Activated naive CD4-positive, alpha-beta T cell treated with anti-CD3 and anti-CD28 coated beads, Interleukin-2, amount 10 ng/mL, durations not matched to agents 7 days and 5 days (primary cell): ENCODE measurements at regions not wholly inside any gene's neighbourhood (a gene's known extent, or its start where the extent isn't known, plus 50 kb on each side); places are given as distances from the start of the nearest gene placed in this dataset.
"Not testable (repeated sequence)": the region's sequence is repeated elsewhere in the genome, so short reads cannot be mapped to it uniquely, and the experiment has no call there.

Experiments used
- CTCF ChIA-PET: fragments of 350-600 bp; sonication (Branson Sonifier 250); formaldehyde crosslinking; loops from one replicate; lab custom pipeline; 2021; ENCODE audit warnings: antibody characterized with exemption; lab: Charles Lee
- DNase-seq: peaks from one replicate; pipeline ENCODE4 v3.0.0-alpha.2; 2020
- H3K27ac Mint-ChIP-seq: one replicate; pipeline ENCODE4 v1.8.0; 2021; ENCODE audit warnings: mild to moderate bottlenecking, moderate library complexity, mixed read lengths
- H3K27me3 Mint-ChIP-seq: one replicate; pipeline ENCODE4 v1.8.0; 2021; ENCODE audit warnings: mild to moderate bottlenecking, mixed read lengths
- H3K36me3 Mint-ChIP-seq: one replicate; pipeline ENCODE4 v1.8.0; 2021; ENCODE audit warnings: mixed read lengths
- H3K4me1 Mint-ChIP-seq: one replicate; pipeline ENCODE4 v1.8.0; 2021; ENCODE audit warnings: mixed read lengths
- H3K4me3 Mint-ChIP-seq: one replicate; pipeline ENCODE4 v1.8.0; 2021; ENCODE audit warnings: mild to moderate bottlenecking, moderate library complexity, mixed read lengths
- H3K9me3 Mint-ChIP-seq: one replicate; pipeline ENCODE4 v1.8.0; 2021; ENCODE audit warnings: mixed read lengths

DNA sequence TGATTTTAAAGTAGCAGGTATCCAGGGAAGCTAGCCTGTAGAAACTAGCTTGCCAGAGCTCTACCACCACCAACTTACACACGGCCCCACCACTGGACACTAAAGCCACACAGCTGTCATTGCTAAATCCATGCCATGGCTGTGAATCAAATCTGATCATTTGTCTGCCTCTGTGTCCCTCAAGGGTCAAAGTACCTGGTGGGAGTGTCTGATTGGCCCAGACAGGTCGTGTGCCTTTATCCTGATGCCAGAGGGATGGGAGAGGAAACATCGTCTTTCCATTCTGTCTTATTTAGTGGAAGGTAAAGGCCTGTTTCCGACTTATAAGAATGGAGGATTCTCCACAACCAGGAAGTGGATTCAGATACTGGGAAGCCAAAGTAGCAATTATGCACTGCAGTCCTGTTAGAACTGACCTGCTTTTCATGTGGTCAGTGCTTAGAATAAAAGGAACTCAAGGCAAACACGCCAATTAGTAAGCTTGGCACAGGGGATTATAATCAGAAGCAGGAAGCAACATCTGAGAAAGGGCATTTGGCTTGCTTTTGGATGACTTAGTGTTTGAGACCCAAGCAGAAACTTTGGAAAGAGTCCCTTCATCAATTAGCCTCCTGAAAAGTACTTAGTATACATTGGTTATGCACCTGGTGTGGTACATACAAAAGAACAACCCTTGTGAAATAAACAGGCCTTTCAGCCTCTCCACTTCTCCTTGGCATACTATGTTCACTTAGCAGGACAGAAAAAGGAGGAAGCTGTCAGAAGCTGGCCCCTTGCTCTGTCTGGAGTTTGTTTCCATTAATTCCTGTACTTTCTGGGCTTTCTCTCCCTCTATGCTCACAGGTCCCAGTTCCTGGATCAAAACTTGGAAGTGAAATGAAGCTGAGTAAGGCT, 192.4 kb downstream of the NUFIP1 start:
- no peak for DNase-seq
- H3K27ac Mint-ChIP-seq: no peak overlapping the region
- CTCF ChIA-PET: no interaction called here

GRCh38 chr13:44796039-44796438, 193.2 kb downstream of the NUFIP1 start:
- H3K4me3 Mint-ChIP-seq, H3K27me3 Mint-ChIP-seq, H3K36me3 Mint-ChIP-seq, DNase-seq, H3K27ac Mint-ChIP-seq, H3K4me1 Mint-ChIP-seq, H3K9me3 Mint-ChIP-seq, CTCF ChIA-PET: not testable (repeated sequence)

More for the DNA sequence above, 192.4 kb downstream of the NUFIP1 start:
- Mint-ChIP-seq H3K27me3 (no peaks in the 10 kb centered on the region), H3K36me3 (no peaks in the 10 kb centered on the region), H3K9me3 (no peaks in the 10 kb centered on the region), H3K4me3 (no peak overlapping the region), H3K4me1 (no peaks in the 10 kb centered on the region)

- Mint-ChIP-seq H3K9me3 (no peaks in the 10 kb centered on the region), H3K27ac (no peak overlapping the region), H3K36me3 (no peaks in the 10 kb centered on the region), H3K4me3 (no peak overlapping the region), H3K4me1 (no peaks in the 10 kb centered on the region), H3K27me3 (no peaks in the 10 kb centered on the region)
- CTCF ChIA-PET: no interaction called here
- DNase-seq: no peak
Observed at GRCh38 chr13:44795176-44795575, 194.1 kb downstream of the NUFIP1 start.

- CTCF ChIA-PET: no interaction called here
- H3K4me1 Mint-ChIP-seq: no peaks in the 10 kb centered on the region
- DNase-seq: no peak
- H3K9me3 Mint-ChIP-seq: no peaks in the 10 kb centered on the region
- H3K4me3 Mint-ChIP-seq: no peak overlapping the region
- no peaks in the 10 kb centered on the region for H3K27me3 Mint-ChIP-seq
- no peak overlapping the region for H3K27ac Mint-ChIP-seq
- H3K36me3 Mint-ChIP-seq: no peaks in the 10 kb centered on the region
Observed at GRCh38 chr13:44792096-44792495, 197.2 kb downstream of the NUFIP1 start.

DNA sequence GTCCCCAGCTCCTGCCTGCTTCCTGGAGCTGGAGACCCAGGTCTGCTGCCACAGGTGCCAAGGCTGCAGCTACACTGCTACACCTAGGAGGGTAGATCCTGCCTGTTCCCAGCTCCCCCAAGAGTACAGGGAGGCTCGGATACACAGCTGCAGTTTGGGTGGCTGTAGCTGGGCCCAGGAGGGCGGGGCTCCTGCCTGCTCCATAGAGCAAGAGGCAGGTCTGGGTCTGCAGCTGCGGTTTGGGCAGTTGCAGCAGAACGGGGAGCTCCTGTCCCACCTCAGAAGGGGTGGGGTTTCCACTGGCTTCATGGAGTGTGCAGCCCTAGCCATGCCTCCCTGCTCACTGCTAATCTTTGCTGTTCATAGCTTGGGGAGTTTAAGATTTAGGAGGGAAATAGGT, 199.0 kb downstream of the NUFIP1 start:
- Mint-ChIP-seq H3K27ac (no peak overlapping the region), H3K36me3 (no peaks in the 10 kb centered on the region), H3K9me3 (no peaks in the 10 kb centered on the region), H3K4me3 (no peak overlapping the region), H3K4me1 (no peaks in the 10 kb centered on the region), H3K27me3 (no peaks in the 10 kb centered on the region)
- CTCF ChIA-PET: no interaction called here
- no peak for DNase-seq

- Mint-ChIP-seq H3K27me3 (no peaks in the 10 kb centered on the region), H3K9me3 (no peaks in the 10 kb centered on the region)
Observed at GRCh38 chr13:44787617-44788016, 201.7 kb downstream of the NUFIP1 start.

GRCh38 chr13:44786756-44787155, 202.5 kb downstream of the NUFIP1 start:
- H3K4me3 Mint-ChIP-seq: no peak overlapping the region
- CTCF ChIA-PET: no interaction called here
- H3K9me3 Mint-ChIP-seq: no peaks in the 10 kb centered on the region
- H3K27me3 Mint-ChIP-seq: no peaks in the 10 kb centered on the region
- no peak for DNase-seq
- H3K36me3 Mint-ChIP-seq: no peaks in the 10 kb centered on the region
- no peak overlapping the region for H3K27ac Mint-ChIP-seq
- H3K4me1 Mint-ChIP-seq: no peaks in the 10 kb centered on the region

More at GRCh38 chr13:44787617-44788016, 201.7 kb downstream of the NUFIP1 start:
- Mint-ChIP-seq H3K4me3 (no peak overlapping the region), H3K27ac (no peak overlapping the region), H3K36me3 (no peaks in the 10 kb centered on the region), H3K4me1 (no peaks in the 10 kb centered on the region)
- CTCF ChIA-PET: interaction anchor here (1.0 kb wide), 1 partner anchor 19 kb away, joined by 3 read pairs; no protein-coding TSS in a partner anchor
- no peak for DNase-seq

DNA sequence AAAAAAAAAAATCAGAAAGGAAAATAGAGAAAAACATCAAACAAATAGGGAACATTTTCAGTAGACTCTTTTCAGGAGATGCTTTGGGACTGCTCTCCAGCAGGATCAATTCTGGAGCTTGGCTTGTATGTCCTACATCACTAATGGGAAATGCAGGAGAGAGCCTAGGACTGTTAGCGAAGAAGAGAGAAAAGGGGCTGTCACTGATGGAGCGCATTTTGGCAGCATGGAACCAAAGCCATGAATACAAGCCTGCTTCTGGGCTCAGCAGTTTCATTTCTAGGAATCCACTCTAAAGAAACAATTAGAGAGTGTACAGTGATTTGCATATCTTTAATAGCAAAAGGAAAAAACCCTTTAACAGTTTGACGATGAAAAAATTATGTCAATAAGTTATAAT, 203.9 kb downstream of the NUFIP1 start:
- no peaks in the 10 kb centered on the region for H3K4me1 Mint-ChIP-seq
- no peak for DNase-seq
- CTCF ChIA-PET: no interaction called here
- H3K36me3 Mint-ChIP-seq: no peaks in the 10 kb centered on the region
- H3K4me3 Mint-ChIP-seq: no peak overlapping the region
- no peak overlapping the region for H3K27ac Mint-ChIP-seq
- H3K9me3 Mint-ChIP-seq: no peaks in the 10 kb centered on the region
- H3K27me3 Mint-ChIP-seq: no peaks in the 10 kb centered on the region

DNA sequence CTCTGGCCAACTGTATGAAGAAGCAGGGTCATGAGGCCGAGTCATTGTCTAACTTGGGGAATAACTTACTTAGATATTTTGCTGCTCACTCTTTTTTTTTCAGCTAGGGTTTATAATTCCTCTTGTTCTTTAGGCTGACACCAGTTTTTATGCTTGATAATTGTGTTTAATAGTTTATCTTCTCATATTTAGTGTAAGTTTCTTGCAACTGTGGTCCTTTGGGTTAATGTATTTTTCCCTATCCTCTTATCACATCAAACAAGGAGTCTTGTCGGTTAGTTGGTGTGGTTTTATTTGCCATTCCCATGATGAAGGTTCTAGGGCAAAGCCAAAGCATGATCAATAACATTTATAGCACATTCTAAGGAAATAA, 204.6 kb downstream of the NUFIP1 start:
- H3K36me3 Mint-ChIP-seq: no peaks in the 10 kb centered on the region
- no peaks in the 10 kb centered on the region for H3K4me1 Mint-ChIP-seq
- DNase-seq: no peak
- H3K27ac Mint-ChIP-seq: no peak overlapping the region
- no peaks in the 10 kb centered on the region for H3K27me3 Mint-ChIP-seq
- H3K9me3 Mint-ChIP-seq: no peaks in the 10 kb centered on the region
- CTCF ChIA-PET: no interaction called here
- no peak overlapping the region for H3K4me3 Mint-ChIP-seq

DNA sequence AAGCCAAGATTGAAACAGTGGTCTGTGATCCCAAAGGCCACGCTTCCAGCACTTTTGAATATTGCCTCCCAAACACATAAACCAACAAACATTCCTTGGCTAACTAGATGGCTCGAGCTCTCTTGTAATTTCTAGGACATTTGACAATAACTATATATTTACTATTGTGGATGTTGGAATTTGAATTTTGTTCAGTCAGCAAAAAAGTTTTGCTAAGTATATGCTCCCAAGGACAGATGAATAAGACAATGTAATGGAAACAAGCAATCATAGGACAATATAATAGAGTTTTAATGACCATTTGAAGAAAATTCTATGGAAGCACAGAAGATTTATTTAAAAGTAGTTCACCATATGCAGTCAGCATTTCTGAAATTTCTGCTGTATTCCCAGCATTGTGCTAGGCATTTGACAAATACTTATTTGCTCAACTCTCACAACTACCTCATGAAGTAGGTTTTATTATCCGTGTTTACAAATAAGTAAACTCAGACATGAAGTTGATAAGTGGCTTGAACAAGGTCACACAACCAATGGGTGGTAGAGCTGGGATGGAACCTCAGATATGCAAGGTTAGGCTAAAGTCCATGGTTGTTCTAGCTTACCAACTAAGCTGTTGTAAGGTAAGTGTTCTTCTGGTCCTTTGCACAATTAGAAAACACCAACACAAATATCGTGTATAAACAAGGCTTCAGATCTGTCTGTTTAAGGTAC, 205.1 kb downstream of the NUFIP1 start:
- Mint-ChIP-seq H3K36me3 (no peaks in the 10 kb centered on the region), H3K27me3 (no peaks in the 10 kb centered on the region), H3K4me3 (no peak overlapping the region), H3K27ac (no peak overlapping the region), H3K4me1 (no peaks in the 10 kb centered on the region), H3K9me3 (no peaks in the 10 kb centered on the region)
- CTCF ChIA-PET: no interaction called here
- no peak for DNase-seq

DNA sequence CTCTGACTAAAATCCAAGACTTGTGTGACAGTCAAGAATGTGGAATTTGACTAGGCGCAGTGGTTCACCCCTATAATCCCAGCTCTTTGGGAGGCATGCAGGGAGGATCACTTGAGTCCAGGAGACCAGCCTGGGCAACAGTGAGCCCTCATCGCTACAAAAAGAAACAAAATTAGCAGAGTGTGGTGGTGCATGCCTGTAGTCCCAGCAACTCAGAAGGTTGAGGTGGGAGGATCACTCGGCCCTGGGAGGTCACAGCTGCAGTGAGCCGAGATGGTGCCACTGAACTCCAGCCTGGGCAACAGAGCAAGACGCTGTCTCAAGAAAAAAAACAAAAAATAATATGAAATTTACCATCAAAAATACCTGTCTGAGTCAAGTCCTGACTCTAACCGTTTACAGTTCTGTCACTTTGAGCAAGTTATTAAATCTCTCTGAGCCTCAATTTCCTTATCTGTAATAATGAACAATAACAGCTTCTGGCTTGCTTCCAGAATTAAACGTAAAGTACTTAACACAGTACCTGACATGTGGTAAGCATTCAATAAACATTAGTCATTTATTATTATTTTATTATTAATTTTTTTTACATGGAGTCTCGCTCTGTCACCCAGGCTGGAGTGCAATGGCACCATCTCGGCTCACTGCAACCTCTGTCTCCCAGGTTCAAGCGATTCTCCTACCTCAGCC, 204.6 kb upstream of the TSC22D1 start:
- H3K4me1 Mint-ChIP-seq: no peaks in the 10 kb centered on the region
- H3K27ac Mint-ChIP-seq: no peak overlapping the region
- H3K27me3 Mint-ChIP-seq: no peaks in the 10 kb centered on the region
- H3K36me3 Mint-ChIP-seq: no peaks in the 10 kb centered on the region
- CTCF ChIA-PET: no interaction called here
- DNase-seq: no peak
- no peak overlapping the region for H3K4me3 Mint-ChIP-seq
- no peaks in the 10 kb centered on the region for H3K9me3 Mint-ChIP-seq

GRCh38 chr13:44778761-44779484, 202.8 kb upstream of the TSC22D1 start:
- Mint-ChIP-seq H3K36me3 (no peaks in the 10 kb centered on the region), H3K27ac (no peak overlapping the region), H3K27me3 (no peaks in the 10 kb centered on the region), H3K4me1 (no peaks in the 10 kb centered on the region), H3K4me3 (no peak overlapping the region), H3K9me3 (no peaks in the 10 kb centered on the region)
- no peak for DNase-seq
- CTCF ChIA-PET: interaction anchor here (0.6 to 0.7 kb wide), 2 partner anchors 18 to 127 kb away, joined by 3 read pairs; no protein-coding TSS in a partner anchor

DNA sequence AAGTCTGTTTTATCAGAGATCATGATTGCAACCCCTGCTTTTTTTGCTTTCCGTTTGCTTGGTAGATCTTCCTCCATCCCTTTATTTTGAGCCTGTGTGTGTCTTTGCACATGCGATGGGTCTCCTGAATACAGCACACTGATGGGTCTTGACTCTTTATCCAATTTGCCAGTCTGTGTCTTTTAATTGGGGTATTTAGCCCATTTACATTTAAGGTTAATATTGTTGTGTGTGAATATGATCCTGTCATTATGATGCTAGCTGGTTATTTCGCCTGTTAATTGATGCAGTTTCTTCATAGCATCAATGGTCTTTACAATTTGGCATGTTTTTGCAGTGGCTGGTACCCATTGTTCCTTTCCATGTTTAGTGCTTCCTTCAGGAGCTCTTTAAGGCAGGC, 199.2 kb upstream of the TSC22D1 start:
- not testable (repeated sequence) for H3K36me3 Mint-ChIP-seq

DNA sequence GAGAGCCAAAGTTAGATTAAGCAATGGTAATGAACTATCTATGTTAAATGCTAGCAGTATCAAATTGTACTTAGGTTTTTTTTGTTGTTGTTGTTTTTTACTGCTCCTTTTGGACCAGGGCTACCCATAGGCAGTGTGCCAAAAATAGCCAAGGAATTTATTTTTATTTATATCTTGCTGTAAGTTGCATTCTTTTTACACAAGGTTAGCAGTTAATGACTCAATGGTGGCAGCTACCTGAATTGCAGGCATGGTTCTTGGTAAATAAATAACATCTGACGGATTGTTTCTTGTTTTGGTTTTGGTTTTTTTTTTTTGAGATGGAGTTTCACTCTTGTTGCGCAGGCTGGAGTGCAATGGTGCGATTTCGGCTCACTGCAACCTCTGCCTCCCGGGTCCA, 194.8 kb upstream of the TSC22D1 start:
- no peaks in the 10 kb centered on the region for H3K9me3 Mint-ChIP-seq
- H3K27me3 Mint-ChIP-seq: no peaks in the 10 kb centered on the region
- CTCF ChIA-PET: no interaction called here
- H3K27ac Mint-ChIP-seq: no peak overlapping the region
- DNase-seq: no peak
- H3K4me1 Mint-ChIP-seq: peaks cover 18% of the 10 kb centered on the region
- no peaks in the 10 kb centered on the region for H3K36me3 Mint-ChIP-seq
- H3K4me3 Mint-ChIP-seq: no peak overlapping the region

More for the DNA sequence above, 199.2 kb upstream of the TSC22D1 start:
- DNase-seq, H3K4me3 Mint-ChIP-seq, H3K4me1 Mint-ChIP-seq, H3K9me3 Mint-ChIP-seq, H3K27me3 Mint-ChIP-seq, H3K27ac Mint-ChIP-seq: not testable (repeated sequence)
- CTCF ChIA-PET: interaction anchor here (1.2 kb wide), 1 partner anchor 56 kb away, joined by 3 read pairs; no protein-coding TSS in a partner anchor
